ENCODE measurements at regions not wholly inside any gene's neighbourhood (a gene's known extent, or its start where the extent isn't known, plus 50 kb on each side); places are given as distances from the start of the nearest gene placed in this dataset.
A peak's percentile ranks its signal among the peaks of the same experiment; 100 is the strongest.
"Not testable (repeated sequence)": the region's sequence is repeated elsewhere in the genome, so short reads cannot be mapped to it uniquely, and the experiment has no call there.

DNA sequence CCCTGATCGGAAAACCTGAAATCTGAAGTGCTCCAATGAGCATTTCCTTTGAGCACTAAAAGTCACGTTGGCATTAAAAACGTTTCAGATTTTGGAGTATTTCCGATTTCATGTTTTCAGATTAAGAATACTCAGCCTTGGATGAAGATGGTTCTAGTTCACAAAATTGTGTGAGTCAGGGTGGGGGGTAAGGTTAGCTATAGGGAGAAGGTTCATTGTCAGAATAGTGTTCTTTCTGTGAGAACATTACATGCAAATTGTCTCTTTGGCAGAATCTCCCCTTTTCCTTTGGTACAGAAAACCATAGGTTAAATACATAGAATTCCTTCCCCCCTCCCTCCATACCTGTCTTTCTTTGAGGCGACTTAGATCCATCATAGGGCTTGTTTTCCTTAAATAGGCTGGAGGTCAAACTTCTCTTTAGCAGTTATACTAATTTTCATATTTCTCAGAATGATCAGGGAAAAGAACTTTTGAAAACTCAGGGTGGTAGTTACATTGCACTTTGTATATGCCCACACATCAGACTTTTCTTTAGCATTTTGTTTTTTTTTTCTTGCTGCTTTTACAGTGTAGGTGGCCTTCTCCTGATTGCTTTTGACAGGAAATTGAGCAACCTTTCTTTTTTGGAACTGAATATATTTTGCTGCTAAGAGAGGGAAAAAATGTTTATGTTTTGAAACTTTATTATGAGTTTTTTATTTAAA lies 503.5 kb downstream of the PCNX1 start:
- DNase-seq (ENCODE audit: extremely low spot score, insufficient read length, low read depth) (no peak), FAIRE-seq (no peak)

DNA sequence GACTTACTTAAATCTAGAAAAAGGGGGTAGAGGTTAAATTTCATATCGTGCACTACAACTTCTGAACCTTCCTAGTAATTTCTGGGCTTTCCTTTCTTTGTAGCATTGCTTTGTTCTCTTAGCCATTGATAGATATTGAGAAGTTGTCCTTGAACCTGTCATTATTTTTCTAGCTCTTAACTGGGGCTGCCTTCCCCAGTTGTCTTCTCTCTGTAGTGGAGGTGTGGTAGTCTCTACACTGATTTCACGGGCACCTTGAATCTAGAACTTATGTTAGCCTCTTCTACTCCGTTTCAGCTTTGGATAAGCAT lies 504.0 kb downstream of the PCNX1 start:
- no peak for FAIRE-seq

DNA sequence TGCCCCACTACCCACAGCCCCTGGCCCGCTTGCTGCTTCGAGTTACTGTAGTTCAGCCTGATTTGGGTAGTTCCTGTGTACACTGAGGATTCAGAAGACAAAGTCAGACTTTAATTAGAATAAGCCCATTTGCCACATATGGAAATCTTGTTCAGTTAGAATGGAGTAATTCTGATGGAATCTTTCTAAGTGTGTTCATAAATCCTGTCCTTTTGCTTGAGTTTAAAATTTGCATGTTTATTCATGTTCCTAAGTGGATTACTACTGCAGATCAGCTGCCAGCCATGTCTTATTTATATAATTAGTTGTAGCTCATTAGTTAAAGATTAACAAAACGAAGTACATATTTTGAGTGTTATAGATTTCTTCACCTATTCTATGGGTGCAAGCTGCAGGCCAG lies 504.5 kb downstream of the PCNX1 start:
- FAIRE-seq, result no peak
- DNase-seq (ENCODE audit: extremely low spot score, insufficient read length, low read depth), result no peak

More for the DNA sequence above, 504.0 kb downstream of the PCNX1 start:
- no peak for DNase-seq (ENCODE audit: extremely low spot score, insufficient read length, low read depth)

DNA sequence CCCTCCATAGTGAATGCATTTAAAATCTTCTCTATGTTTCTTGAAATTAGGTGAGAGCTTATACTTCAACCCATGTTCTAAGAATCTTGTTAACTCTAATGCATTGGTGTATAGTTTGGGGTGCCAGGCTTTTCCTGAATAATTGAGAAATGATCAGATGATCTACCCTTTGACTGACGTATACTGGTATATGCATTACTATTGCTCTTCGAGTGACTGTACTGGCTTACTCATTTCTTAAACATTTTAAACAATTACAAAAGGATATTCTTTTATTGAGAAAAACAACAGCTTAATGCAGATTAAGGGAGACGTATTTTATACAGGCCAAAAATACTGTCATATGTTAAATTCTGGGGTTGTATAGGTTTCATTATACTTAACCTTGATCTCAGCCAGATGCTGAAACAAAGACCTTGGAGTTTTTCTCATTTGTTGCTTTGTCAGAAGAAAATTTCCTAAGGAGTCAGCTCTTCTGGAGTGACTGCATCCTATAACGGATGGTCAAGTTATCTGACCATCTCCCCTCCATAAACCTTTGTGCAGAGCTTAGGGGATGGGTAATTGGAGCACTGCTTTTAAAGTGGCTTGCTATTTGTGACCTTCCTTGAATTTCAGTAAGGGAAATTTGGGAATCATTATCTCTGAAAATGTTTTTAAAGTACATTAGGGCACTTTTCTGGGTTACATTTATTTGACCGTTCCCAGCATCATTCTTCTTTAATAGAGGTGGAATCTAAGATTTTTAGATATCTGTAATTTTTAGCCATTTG lies 507.6 kb downstream of the PCNX1 start:
- DNase-seq (ENCODE audit: extremely low spot score, insufficient read length, low read depth), result no peak
- FAIRE-seq, result no peak

DNA sequence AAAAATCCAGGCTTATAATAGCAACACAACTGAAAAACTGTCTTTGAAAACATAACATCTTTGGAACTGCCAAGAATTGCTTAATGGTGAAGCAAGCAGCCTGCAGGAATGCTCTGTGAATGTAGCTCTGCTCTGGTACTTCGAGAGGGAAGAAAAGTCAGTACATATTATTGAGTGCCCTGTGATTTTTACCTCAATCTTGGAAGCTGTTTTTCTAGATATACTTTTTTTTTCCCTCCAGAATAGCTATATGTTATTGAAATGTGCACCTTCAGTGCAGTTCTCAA lies 508.1 kb downstream of the PCNX1 start:
- DNase-seq (ENCODE audit: extremely low spot score, insufficient read length, low read depth) (no peak), FAIRE-seq (no peak)

DNA sequence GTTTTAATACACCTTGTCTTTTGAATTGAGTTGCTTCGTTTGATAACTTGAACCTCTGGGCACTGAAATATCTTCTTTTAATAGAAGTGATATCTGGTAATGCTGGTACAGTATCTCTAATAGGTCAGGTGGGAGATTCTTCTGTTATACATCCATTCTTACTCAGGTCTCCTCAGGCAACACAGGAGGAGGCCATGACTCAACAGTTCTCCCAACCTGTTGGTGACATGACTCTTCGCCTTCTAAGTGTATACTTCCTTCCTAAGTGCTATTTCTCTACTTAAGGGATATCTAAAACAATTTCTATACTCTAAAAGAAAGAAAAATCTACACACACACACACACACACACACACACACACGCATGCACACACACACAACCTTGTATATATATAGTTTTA lies 509.1 kb downstream of the PCNX1 start:
- FAIRE-seq (no peak), DNase-seq (ENCODE audit: extremely low spot score, insufficient read length, low read depth) (no peak)

DNA sequence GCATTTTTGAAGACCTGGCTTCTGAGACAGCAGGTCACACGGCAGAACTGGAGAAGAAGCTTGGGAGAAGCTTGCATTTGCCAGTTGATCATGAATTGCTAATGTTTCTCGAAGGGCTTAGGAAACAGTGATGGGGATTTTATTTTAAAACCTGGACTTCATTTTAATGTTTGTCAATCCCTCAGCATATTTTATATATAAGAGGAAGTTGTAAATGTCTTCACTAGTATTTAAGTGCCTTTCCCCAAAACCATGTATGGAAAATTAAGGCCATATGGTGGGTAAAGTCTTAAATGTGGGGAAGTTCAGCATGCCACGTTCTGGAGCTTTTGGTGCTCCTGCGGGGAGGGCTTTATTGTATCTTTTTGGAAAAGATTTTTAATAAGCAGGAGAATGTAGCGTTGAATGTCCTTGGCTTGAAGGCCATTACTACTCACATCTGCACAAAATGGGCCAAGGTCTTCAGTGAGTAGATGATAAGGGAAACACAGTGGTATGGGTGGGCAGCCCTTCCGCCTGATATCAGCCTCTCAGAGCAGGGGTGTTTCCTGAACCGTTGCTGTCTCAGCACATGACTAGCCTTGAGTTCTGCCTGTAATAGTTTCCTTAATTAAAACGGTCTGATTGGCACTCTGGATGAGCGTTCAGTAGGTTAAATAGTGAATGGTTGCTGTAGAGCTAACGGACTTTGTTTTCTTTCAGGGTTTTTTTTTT lies 511.4 kb downstream of the PCNX1 start:
- FAIRE-seq, result no peak
- no peak for DNase-seq (ENCODE audit: extremely low spot score, insufficient read length, low read depth)

DNA sequence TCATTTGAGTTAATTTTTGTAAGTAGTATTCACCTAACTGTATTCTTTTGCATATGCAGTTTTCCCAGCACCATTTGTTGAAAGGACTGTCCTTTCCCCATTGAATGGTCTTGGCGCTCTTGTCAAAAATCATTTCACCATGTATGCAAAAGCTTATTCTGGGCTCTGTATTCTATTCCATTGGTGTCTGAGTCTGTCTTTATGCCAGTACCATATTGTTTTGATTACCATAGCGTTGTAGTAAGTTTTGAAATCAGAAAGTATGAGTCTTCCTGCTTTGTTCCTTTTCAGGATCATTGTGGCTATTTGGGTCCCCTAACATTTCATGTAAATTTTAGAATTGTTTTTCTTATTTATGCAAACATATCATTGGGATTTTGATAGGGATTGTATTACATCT lies 508.7 kb upstream of the RGS6 start:
- no peak for DNase-seq (ENCODE audit: extremely low spot score, insufficient read length, low read depth)
- FAIRE-seq, result no peak

DNA sequence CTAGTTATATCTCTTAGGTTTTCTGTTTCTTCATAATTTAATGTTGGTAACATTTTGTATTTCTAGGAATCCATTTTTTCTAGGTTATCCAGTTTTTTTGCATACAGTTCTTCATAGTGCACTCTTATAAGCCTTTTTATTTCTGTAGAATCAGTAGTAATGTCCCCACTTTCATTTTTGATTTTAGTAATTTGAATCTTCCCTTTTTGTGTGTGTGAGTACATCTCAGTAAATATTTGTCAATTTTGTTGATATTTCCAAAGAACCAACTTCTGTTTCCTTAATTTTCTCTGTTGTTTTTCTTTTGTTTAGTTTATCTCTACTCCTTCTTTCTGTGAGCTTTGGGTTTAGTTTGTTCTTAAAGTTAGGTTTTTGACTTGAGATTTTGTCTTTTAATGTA lies 507.3 kb upstream of the RGS6 start:
- DNase-seq (ENCODE audit: extremely low spot score, insufficient read length, low read depth) (no peak), FAIRE-seq (peak; percentile 33)

DNA sequence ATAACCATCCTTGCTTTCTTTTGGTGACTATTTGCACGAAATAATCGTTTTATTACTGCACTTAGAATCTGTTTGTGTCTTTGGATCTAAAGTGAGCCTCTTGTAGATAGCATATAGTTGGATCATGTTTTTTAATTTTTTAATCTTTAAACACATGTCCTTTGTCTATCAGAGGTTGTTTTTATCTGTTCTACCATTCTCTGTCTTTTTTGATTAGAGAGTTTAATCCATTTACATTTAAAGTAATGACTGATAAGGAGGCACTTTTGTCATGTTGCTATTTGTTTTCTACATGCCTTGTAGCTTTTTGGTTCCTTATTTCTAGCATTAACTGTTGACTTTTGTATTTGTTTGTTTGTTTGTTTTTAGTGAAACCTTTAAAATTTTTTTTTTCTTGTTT lies 506.2 kb upstream of the RGS6 start:
- DNase-seq (ENCODE audit: extremely low spot score, insufficient read length, low read depth) (no peak), FAIRE-seq (peak; percentile 24)

DNA sequence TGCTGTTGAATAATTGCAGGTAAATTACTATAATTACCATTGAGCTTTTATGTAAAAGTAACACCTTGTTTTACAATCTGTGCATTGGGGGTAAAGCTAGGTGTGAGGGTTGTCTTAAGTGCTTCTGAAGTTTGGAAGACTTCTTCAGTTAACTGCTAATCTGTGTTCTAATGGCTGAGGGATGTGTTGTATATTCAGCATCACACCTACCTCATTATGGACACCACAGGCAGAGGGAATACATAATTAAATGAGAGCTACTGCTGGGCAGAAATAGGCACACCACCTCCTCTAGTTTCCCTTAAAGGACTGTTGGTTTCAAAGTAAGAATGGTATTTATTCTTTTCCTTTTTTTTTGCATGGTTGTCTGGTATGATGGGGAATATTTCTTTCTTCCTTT lies 502.3 kb upstream of the RGS6 start:
- no peak for DNase-seq (ENCODE audit: extremely low spot score, insufficient read length, low read depth)
- no peak for FAIRE-seq

DNA sequence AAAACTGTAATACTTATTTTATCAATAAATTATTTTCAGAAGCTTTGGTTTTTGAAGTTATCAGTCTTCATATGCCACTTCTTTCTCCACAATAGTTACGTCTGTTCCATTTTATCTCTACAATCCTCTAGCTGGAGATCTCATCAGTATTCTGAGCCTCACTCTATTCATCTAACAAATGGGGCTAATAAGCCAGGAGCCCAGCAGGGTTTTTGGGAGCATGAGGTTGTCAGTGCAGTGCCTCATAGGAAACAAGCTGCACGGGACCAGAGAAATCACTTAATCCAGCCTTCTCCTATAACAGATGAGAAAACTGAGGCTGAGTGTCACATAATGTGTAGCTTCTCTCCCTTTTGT lies 501.9 kb upstream of the RGS6 start:
- FAIRE-seq (no peak), DNase-seq (ENCODE audit: extremely low spot score, insufficient read length, low read depth) (no peak)

DNA sequence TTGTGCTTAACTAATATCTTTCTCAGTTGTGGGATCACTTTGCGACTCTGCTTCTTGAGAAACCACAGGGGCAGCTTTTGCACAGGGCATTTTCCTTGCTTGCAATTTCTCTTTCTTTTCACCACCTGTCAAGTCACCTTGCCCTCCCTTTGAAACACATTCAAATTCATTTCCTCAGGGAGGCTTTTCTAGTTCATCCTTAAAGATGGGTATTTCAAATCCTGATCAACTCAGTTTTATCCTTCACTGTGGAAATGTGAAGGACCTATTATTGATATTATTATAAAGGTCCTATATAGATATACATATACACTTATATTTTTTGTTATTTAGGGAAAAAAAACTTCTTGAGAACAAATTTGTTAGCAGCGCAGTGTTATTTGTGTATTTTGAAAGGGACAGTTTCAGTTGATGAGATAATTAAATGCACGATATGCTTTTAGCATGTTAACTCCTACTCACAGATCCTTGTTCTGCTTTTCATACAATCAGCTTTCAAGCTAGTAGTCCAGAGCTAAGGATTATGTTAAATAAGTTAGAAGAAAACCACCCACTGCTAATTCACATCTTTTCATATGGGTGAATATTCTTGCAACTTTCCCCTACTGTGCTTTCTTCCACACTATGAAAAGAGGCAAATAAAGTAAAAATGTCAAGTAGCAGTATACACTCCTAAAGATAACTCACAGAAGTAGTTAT lies 501.4 kb upstream of the RGS6 start:
- no peak for DNase-seq (ENCODE audit: extremely low spot score, insufficient read length, low read depth)
- FAIRE-seq, result peak; percentile 80

DNA sequence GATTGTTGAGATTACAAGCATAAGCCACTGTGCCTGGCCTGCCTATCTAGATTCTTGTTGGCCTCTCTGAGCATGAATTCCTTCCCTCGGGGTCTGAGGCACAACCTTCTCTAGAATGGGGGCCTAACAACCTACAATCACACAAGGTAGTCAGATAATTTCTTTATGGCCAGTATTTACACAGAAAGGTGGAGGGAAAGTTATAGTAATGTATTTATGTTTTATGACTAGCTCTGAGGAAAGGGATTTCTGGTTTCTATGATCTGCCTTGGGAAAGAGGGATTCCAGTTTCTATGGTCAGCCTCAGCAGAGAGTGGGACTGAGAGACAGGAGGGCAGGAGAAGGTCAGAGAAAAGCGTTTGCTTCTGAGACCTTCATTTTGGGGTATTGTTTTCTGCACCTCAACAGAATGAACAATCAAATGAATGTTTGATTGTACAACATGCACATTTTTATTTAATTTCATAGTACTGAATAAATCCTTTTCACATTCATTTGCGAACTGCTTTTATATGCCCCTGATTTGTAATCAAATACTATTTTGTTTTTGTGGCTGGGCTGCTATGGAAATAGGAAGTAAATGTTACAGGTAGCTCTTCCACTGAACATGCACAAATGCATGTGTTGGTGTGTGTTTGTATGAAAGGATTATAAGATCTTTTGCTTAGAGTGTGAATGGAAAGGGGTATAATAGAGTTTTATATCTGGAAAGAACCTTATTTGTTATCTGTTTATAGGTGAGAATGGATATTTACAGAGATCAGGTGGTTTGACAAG lies 499.7 kb upstream of the RGS6 start:
- FAIRE-seq, result no peak
- no peak for DNase-seq (ENCODE audit: extremely low spot score, insufficient read length, low read depth)

DNA sequence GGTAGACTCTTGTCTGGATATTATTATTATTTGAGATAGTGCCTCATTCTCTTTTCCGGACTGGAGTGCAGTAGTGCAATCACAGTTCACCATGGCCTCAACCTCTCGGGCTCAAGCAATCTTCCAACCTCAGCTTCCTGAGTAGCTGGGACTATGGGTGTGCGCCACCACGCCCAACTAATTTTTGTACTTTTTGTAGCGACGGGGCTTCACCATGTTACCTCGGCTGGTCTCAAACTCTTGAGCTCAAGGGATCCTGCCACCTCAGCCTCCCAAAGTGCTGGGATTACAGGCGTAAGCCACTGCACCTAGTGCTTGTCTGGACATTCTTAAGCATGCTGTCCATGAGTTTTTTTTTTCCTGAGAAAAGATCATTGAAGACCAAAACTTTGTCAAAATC lies 498.9 kb upstream of the RGS6 start:
- FAIRE-seq (no peak), DNase-seq (ENCODE audit: extremely low spot score, insufficient read length, low read depth) (no peak)

DNA sequence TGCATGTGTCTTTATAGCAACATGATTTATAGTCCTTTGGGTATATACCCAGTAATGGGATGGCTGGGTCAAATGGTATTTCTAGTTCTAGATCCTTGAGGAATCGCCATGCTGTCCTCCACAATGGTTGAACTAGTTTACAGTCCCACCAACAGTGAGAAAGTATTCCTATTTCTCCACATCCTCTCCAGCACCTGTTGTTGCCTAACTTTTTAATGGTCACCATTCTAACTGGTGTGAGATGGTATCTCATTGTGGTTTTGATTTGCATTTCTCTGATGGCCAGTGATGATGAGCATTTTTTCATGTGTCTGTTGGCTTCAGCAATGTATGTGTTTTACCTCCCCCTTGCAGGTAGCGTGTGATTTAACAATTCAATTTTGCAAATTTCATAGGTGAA lies 496.6 kb upstream of the RGS6 start:
- not testable (repeated sequence) for FAIRE-seq; DNase-seq (ENCODE audit: extremely low spot score, insufficient read length, low read depth)

DNA sequence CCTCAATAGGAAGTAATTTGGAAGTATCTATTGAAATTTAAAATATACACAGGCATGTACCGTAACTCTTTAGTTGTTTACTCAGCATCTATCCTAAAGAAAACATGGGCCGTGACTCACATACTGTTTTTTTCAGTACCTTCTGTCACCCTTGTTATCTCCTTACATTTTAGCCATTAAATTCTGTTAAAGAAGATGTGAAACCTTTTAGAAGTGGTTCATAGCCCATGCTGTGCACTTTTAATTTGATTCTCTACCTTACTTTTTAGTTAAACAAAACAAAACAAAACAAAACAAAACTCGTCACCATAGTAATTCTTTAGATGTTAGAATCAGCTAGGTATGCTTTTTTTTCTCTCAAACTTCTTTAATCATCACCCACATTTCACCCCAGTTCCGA lies 494.4 kb upstream of the RGS6 start:
- FAIRE-seq (no peak), DNase-seq (ENCODE audit: extremely low spot score, insufficient read length, low read depth) (no peak)

DNA sequence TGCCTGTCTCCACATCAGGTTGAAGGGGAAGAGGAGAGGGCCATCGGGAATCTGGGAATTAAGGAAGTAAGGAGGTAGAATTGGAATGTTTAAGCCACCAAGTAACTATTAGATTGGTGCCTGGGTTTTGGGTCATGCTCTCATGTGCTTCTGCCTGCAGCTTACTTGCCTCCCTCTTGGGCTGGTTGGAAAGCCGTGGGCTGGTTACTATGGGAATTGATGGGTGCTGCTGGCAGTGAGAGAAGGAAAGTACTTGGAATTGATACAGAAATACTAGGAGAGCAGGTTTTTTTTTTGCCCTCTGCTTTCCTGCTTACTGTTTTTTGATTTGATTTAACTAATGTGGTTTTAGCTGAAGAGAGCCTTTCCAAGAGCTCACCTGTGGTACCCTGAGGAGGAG lies 493.5 kb upstream of the RGS6 start:
- DNase-seq (ENCODE audit: extremely low spot score, insufficient read length, low read depth) (no peak), FAIRE-seq (no peak)

DNA sequence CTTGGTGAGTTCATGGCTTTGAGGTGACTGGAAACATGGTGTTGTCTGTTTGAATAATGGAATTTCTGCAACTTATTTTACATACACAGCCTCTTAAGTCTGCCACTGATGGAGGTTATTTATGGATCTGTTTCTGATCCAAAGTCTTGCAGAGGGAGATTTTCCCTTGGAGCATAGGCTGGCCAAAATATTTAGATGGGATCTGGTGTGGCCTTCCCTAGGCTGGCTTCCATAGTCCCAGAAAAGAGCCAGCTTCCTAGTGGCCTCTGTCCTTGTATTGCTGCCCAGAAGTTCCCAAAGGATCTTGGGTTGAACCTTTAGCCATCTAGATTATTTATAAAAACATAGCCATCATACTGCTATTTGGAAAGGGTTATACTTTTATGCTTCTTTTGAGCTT lies 491.1 kb upstream of the RGS6 start:
- FAIRE-seq, result no peak
- no peak for DNase-seq (ENCODE audit: extremely low spot score, insufficient read length, low read depth)

DNA sequence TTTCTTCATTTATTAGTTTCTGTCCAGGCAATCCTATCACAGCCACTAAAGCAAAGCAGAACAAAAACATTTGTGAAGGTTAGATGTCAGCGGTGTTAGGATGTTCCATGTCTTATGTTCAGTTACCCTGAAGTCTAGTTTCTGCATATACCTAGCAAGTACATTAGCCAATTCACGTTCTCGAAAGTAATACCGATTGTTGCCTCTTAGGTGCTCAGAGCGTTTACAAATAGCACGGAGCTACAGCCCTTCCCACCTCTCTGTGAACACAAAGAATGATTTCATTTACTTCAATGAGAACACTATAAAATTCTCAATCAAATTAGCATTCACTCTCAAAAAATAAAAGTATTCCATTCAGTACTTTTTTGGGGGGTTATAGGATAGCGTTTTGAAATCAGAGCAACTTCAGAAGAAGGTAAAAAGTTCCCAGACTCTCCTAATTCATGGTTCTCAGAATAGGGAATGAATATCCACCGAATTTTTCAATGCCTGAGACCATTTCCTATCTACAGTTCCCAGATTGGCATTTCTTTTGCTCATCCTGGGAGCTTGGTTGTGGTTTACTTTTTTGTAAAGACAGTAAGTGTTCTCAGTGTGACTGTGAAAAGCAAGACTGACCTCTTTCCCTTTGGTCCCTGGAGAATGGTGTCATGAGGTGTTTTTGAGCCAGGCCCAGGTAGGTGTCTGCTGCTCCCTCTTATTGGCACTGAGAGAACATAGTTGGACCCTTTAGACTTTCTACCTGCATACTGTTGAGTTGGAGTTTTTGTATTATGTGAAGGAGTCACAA lies 488.0 kb upstream of the RGS6 start:
- FAIRE-seq, result peak; percentile 41

More for the DNA sequence above, 488.0 kb upstream of the RGS6 start:
- DNase-seq (ENCODE audit: extremely low spot score, insufficient read length, low read depth), result no peak
